ENCODE measurements at regions not wholly inside any gene's neighbourhood (a gene's known extent, or its start where the extent isn't known, plus 50 kb on each side); places are given as distances from the start of the nearest gene placed in this dataset.

DNA sequence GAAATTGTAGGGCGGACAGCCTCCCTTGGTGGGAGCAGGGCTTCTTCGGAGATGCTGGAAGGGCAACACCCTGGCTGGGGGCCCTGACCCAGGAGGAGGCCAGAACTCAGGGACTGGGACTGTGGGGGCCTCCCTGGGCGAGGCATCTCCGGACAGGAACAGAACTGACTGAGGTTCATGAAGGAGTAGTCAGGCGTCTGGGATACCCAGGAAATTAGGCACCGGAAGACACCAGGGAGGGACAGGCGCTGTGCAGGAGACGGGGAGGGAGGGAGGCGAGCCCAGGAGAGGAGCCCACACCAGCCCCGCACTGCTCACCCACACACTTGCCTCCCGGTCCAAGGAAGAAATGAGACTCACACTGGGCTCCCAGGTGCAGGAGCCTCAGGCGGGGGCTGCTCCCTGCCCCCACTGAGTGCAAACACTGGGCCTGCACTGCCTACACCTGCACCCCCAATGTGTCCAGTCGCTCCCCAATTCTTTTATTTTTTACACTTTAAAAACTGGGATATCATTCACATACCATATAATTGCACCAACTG, 262.6 kb upstream of the SFSWAP start:
- TF ChIP-seq GATA2 (IDR thresholded peaks at IDR 0.05; ENCODE audit: low read depth, low read length) (no peak), GATA3 (IDR thresholded peaks at IDR 0.05; ENCODE audit: low read depth, low read length) (no peak)

DNA sequence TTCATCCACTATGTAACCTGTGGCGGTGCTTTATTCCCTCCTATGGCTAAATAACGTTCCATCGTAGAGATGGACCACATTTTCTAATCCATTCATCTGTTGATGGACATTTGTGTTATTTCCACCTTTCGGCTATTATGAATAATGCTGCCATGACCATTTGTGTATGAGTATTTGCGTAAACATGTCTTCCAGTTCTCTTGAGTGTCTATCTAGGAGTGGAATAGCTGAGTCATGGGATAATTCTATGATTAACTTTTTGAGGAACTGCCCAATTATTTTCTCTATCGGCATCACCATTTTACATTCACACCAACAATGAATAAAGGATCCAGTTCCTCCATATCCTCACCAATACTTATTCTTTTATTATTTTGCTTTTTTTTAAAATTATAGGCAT, 261.9 kb upstream of the SFSWAP start:
- TF ChIP-seq GATA2 (IDR thresholded peaks at IDR 0.05; ENCODE audit: low read depth, low read length) (no peak), GATA3 (IDR thresholded peaks at IDR 0.05; ENCODE audit: low read depth, low read length) (no peak)

DNA sequence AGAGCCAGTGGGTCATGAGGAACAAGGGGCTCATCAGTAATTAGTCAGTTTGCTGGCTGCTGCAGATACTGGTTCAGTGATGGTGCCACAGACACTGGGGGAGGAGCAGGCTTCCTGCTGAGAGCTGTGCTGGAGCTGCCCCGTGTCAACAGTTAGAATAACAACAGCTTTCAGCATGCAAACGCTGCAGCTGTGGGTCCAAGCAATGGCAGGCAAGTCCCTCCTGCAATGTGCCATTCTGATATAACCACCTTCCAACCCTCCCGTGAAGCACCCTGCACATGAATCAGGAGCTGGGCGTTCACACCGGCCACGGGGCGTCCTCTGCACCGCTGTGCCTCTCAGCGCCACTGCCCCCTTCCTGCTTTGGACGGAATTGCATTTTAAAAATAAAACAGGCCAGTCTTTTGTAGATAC, 258.4 kb upstream of the SFSWAP start:
- no peak for TF ChIP-seq GATA2 (IDR thresholded peaks at IDR 0.05; ENCODE audit: low read depth, low read length)

DNA sequence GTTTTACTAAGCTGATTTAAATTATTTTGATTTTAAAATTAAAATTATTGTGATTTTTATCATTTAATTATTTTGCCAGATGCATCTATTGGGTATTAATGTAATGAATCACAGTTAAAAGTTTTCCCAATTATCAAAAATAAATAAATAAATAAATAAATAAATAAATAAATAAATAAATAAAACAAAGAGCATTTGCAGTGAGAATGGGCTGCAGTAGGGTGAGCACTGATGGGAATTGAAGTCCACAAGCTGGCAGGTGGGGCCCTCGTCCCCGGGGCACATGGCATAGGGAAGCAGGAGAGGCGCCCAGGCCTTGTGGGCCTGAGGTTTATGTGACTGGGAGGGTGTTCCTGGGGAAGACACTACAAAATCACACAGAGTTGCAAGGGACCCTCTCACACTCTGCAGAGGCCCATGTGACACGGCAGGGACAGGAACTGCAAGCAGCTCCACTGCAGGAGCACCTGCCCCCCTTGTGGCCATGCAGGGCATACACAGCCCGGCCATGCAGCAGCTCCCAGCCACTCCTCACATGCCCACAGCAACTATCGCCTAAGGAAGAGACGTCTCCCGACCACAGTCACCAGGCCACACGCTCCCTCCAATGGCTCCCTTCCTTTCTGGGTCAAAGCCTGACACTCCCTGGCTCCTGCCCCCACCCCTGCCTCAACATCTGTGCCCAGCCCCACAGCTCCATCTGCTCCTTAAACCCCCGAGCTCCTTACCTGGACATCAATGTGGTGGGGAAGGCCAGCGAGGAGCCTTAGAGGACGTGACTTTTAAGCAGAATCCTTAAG, 256.3 kb upstream of the SFSWAP start:
- TF ChIP-seq GATA2 (IDR thresholded peaks at IDR 0.05; ENCODE audit: low read depth, low read length) (no peak), GATA3 (IDR thresholded peaks at IDR 0.05; ENCODE audit: low read depth, low read length) (no peak)

DNA sequence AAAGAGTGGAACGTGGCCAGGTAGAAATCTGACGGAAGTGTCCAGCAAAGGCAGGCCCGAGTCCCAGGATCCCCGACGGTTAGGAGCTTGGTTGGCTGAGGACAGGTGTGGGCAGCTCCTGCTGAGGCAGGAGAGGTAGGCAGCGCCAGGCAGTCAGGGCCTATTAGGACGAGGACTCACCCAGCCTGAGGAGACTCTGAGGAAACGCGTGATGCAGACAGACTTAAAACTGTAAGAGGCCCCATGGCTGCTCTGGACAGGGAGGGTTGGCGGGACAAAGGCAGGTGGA, 255.7 kb upstream of the SFSWAP start:
- no peak for TF ChIP-seq GATA3 (IDR thresholded peaks at IDR 0.05; ENCODE audit: low read depth, low read length)
- no peak for TF ChIP-seq GATA2 (IDR thresholded peaks at IDR 0.05; ENCODE audit: low read depth, low read length)

DNA sequence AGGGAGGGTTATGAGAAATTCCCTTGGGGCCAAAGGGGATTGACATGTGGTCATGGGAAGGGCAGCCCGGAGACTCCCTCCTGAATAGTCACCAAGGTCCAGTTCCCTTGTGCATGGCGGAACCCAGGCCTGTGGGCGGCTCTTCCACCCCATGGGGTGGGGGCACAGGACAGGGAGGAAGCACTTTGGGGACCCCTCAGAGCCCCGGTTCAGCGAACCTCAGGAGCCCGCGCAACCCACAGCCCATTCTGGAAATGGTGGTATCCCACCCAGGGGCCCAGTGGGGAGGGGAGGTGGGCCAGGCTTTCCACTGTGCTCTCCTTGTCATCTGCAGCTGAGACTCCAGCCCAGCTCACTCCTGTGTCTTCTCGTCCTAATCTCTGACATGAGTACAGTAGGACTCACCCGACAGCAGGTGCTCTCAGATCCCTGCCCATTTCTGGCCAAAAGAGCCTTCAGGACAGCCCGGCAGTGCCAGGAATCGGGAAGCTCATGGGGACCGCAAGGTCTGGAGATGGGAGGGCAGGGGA, 255.2 kb upstream of the SFSWAP start:
- no peak for TF ChIP-seq GATA2 (IDR thresholded peaks at IDR 0.05; ENCODE audit: low read depth, low read length)
- TF ChIP-seq GATA3 (IDR thresholded peaks at IDR 0.05; ENCODE audit: low read depth, low read length), result no peak

DNA sequence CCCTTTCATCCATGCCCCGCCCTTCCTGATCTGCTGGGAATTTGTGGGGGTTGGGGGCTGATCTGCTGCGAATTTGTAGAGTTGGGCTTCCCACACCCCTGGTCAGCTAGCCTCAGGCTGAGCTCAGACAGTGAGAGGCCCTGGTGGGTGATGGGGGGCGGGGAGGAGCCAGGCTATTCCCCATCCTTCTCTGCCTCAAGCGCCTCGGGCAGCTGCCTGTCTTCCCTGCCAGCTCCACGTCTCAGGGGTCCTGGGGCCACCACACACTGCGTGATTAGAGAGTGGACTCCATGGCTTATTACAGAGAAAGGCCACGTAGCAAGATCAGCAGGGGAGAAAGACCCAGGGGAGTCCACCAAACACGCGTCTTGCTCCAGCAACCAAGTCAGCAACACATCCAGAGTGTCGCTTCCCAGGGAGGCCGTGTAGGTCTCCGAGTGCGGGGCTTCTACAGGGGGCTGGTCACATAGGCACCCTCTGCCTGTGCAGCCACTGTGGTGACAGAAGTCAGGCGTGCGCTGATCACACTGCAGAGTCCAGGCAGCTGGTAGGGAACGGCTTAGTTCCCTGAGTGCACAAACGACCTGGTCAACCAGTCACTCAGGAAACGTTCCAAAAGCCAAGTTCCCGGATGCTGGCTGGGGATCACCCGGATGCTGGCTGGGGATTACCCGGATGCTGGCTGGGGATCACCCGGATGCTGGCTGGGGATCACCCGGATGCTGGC, 254.4 kb upstream of the SFSWAP start:
- TF ChIP-seq GATA2 (IDR thresholded peaks at IDR 0.05; ENCODE audit: low read depth, low read length) (no peak), GATA3 (IDR thresholded peaks at IDR 0.05; ENCODE audit: low read depth, low read length) (no peak)

DNA sequence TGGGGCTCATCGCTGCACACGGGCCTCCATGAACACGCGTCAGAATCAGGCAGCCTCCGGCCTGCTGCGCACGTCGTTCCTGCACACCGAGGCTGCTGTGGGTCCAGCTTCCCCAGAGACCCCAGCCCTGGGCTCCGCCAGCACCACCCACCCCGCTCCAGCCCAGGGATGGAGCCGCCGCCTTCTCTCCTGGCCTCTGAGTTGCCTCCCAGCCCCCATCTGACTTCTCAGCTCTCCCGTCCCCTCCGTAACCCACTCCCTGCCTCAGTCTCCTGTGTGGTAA, 253.9 kb upstream of the SFSWAP start:
- no peak for TF ChIP-seq GATA2 (IDR thresholded peaks at IDR 0.05; ENCODE audit: low read depth, low read length)
- no peak for TF ChIP-seq GATA3 (IDR thresholded peaks at IDR 0.05; ENCODE audit: low read depth, low read length)

DNA sequence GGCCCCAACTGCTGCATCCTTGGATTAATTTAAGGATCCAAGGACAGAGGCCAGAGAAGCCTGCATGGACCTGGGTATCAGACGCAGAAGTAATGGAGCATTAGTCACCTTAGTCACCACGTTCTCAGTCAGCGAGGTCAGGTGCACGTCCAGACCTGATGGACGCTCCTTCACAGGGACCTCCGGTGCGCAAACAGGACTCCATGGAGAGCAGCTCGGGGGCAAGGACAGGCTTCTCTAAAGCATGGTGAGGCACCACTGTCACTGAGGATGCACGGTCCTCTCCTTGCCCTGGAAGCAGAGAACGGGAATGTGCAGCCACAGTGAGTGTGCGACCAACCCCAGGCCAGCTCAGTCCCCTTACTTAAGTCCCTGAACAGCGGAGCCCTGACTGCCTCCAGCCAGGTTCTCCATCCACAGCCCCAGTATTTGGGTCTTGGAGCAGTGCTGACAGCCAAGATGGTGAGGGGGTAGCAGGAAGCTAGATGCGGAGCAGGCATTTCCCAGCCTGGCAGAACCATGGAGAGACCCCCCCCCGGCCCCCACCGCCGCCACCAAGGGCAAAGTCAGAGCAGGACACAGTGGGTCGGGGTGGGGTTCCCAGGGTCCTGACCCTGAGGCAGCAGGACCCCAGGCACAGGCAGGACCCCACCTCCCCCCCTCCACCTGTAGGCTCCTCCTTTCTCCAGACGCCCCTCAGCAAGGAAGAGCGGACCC, 253.4 kb upstream of the SFSWAP start:
- TF ChIP-seq GATA3 (IDR thresholded peaks at IDR 0.05; ENCODE audit: low read depth, low read length) (no peak), GATA2 (IDR thresholded peaks at IDR 0.05; ENCODE audit: low read depth, low read length) (no peak)

DNA sequence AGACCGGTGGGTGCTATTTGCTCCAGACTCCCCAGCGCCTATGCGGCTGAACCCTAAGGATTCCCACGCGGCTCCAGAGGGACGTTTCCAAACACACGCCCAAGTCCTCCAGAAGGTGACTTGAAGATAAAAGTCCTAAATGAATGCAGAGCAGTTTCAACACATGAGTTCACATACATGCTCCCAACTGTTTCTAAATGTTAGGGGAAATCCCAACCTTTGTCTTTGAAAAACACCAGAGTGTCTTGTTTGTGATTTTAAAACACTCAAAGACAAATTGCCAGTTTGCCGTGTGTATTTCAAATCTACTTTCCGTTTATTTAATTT, 252.9 kb upstream of the SFSWAP start:
- no peak for TF ChIP-seq GATA2 (IDR thresholded peaks at IDR 0.05; ENCODE audit: low read depth, low read length)
- no peak for TF ChIP-seq GATA3 (IDR thresholded peaks at IDR 0.05; ENCODE audit: low read depth, low read length)

DNA sequence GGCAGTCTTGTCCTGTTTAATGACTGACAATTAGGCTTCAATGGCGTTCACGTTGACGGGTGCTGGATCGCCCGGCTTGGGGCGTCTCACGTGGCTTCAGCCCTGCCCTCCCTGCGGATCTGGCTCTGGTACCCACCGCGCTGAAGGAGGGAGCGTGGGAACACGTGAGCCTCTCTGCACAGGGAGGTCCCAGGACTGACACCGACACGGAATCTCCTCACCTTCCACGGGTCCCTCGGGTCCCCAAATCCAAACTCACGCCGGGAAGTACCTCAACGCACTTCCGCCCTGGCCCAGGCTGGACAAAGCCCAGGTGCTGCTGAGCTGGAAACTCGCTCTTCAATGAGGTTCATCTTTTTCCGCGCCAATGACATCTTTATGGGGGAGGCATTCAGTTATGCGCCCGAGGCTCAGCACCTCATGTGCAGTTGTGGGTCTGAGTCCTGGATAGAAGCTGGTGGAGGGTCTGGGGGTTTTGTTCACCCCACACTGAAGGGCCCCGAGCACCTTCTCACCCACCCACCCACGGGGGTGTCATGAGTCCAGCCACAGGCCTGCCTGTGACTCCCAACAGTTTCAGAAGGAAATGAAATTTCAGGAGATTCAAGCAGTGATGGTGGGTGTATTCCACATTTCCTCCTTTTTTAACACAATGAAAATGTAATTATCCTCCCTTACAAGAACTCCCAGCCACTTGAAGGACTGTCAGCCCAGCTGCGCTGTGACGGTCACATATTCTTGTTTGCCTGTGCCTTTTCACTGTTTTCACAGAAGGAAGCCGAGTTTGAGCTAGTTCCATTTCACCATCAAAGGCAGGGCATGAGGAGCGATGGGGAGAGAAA, 251.7 kb upstream of the SFSWAP start:
- TF ChIP-seq GATA2 (IDR thresholded peaks at IDR 0.05; ENCODE audit: low read depth, low read length) (no peak), GATA3 (IDR thresholded peaks at IDR 0.05; ENCODE audit: low read depth, low read length) (no peak)

DNA sequence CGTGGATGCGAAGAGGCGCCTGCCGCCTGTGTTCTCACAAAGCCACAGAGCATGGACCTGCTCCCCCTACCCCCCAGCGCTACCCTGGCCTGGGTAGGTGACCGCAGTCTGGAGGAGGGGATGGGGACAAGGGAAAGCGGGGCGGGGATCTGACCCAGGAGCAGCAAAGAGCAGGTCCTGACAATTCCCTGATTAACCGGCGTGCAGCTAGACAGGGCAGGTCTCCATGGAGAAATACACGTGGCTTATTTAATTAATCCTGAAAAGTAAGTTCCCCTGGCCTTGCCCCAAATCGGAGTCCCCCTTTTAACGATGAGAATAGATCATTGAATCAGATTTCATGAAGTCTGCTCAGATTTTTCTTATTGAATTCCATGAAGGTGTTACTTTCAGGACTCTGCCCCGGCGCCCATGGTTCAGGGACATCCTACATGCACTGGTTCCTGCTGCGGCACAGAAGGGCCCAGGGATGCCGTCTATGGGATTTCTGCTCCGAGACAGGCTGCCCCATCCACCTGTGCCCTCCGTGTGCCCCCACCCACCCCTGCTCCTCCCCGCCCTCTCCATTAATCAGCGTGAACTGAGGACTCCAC, 251.0 kb upstream of the SFSWAP start:
- TF ChIP-seq GATA2 (IDR thresholded peaks at IDR 0.05; ENCODE audit: low read depth, low read length) (no peak), GATA3 (IDR thresholded peaks at IDR 0.05; ENCODE audit: low read depth, low read length) (no peak)

DNA sequence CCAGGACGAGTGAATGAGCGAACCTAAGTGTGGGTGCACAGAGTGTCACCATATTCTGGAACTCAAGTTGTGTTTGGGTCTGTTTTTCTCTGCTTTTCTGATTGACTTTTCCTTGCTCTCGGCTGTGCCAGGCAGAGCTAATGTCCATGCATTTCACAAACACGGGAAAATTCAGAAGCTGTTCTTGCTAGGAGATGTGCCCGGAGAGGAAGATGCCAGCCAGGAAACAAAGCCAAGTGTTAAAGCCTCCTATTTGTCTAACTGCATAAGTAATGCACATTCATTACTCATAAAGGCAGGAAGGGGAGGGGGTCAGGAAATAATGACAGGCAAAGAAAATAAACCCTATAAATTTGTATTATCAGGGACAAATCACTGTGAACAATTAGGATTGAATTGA, 250.4 kb upstream of the SFSWAP start:
- TF ChIP-seq GATA3 (IDR thresholded peaks at IDR 0.05; ENCODE audit: low read depth, low read length) (no peak), GATA2 (IDR thresholded peaks at IDR 0.05; ENCODE audit: low read depth, low read length) (no peak)
